Mesendoderm (in vitro differentiated cells): ENCODE measurements at regions not wholly inside any gene's neighbourhood (a gene's known extent, or its start where the extent isn't known, plus 50 kb on each side); places are given as distances from the start of the nearest gene placed in this dataset.

Source experiments
- DNase-seq: peaks from one replicate; pipeline ENCODE4 v3.0.0; 2013
- H2AK5ac ChIP-seq: 2 replicates; pipeline ENCODE4 v1.6.1; 2013; ENCODE audit warnings: low read length, inconsistent platforms
- H2BK120ac ChIP-seq: 2 replicates; pipeline ENCODE4 v1.6.1; 2013; ENCODE audit warnings: low read depth, mild to moderate bottlenecking, low read length, moderate library complexity, mixed read lengths
- H2BK15ac ChIP-seq: replicated peaks from 2 replicates; pipeline ENCODE4 v1.6.1; 2013; ENCODE audit warnings: low read depth, mild to moderate bottlenecking, moderate library complexity
- H2BK5ac ChIP-seq: 2 replicates; pipeline ENCODE4 v1.6.1; 2013; ENCODE audit warnings: low read length, inconsistent platforms
- H3K18ac ChIP-seq: 2 replicates; pipeline ENCODE4 v1.6.1; 2013; ENCODE audit warnings: mild to moderate bottlenecking, low read length, mixed read lengths
- H3K23ac ChIP-seq: one replicate; pipeline ENCODE4 v1.6.1; 2013; ENCODE audit warnings: low read length
- H3K27ac ChIP-seq: 2 replicates; pipeline ENCODE4 v1.5.1; 2013; ENCODE audit warnings: low read depth, mild to moderate bottlenecking, inconsistent platforms, low read length, moderate library complexity
- H3K27me3 ChIP-seq: 2 replicates; pipeline ENCODE4 v1.6.1; 2013; ENCODE audit warnings: low read length, control low read depth, mild to moderate bottlenecking, inconsistent platforms; ENCODE audit not compliant: insufficient read depth, poor library complexity
- H3K36me3 ChIP-seq: 2 replicates; pipeline ENCODE4 v1.6.1; 2013; ENCODE audit warnings: low read length, inconsistent platforms; ENCODE audit not compliant: control insufficient read depth, insufficient read depth
- H3K4ac ChIP-seq: one replicate; pipeline ENCODE4 v1.6.1; 2013; ENCODE audit warnings: low read depth, mild to moderate bottlenecking, low read length, moderate library complexity
- H3K4me1 ChIP-seq: 2 replicates; pipeline ENCODE4 v1.6.1; 2013; ENCODE audit warnings: low read depth, low read length, inconsistent platforms; ENCODE audit not compliant: control insufficient read depth
- H3K4me2 ChIP-seq: 2 replicates; pipeline ENCODE4 v1.6.1; 2013; ENCODE audit warnings: low read length
- H3K4me3 ChIP-seq: 2 replicates; pipeline ENCODE4 v1.5.1; 2013; ENCODE audit warnings: mild to moderate bottlenecking, low read length
- H3K56ac ChIP-seq: one replicate; pipeline ENCODE4 v1.6.1; 2013; ENCODE audit warnings: low read length
- H3K79me1 ChIP-seq: 2 replicates; pipeline ENCODE4 v1.6.1; 2013; ENCODE audit warnings: low read length, inconsistent platforms
- H3K79me2 ChIP-seq: 2 replicates; pipeline ENCODE4 v1.6.1; 2013; ENCODE audit warnings: mild to moderate bottlenecking, low read length; ENCODE audit not compliant: control insufficient read depth, insufficient read depth
- H3K9ac ChIP-seq: 2 replicates; pipeline ENCODE4 v1.6.1; 2013; ENCODE audit warnings: low read length, inconsistent platforms
- H4K5ac ChIP-seq: one replicate; pipeline ENCODE4 v1.6.1; 2013; ENCODE audit warnings: low read length
- H4K8ac ChIP-seq: one replicate; pipeline ENCODE4 v1.6.1; 2013; ENCODE audit warnings: low read depth, mild to moderate bottlenecking, control low read depth, low read length, moderate library complexity
- WGBS: extraction: QIAGEN DNeasy Blood & Tissue Kit; methylation state at CpG from one replicate; pipeline ENCODE4 v1.1.7; 2013; ENCODE audit warnings: low lambda C conversion rate, missing lambda C conversion rate; ENCODE audit not compliant: insufficient coverage; ENCODE audit errors: extremely low coverage; 5-methylcytosine and 5-hydroxymethylcytosine counted together

GRCh38 chr1:221066351-221067001, 187.2 kb downstream of the HLX start:
- no peak overlapping the region for H4K5ac ChIP-seq
- DNase-seq: no peak
- H2BK15ac ChIP-seq: no peak overlapping the region
- WGBS: no CpG with 5 or more reads among the region's 5 CpGs
- H2BK120ac ChIP-seq: no peak overlapping the region
- no peaks in the 10 kb centered on the region for H3K4me1 ChIP-seq
- no peaks in the 10 kb centered on the region for H3K79me1 ChIP-seq
- H3K4ac ChIP-seq: no peak overlapping the region
- no peak overlapping the region for H3K23ac ChIP-seq
- no peaks in the 10 kb centered on the region for H3K27me3 ChIP-seq
- no peak overlapping the region for H2AK5ac ChIP-seq
- no peak overlapping the region for H3K56ac ChIP-seq
- H3K18ac ChIP-seq: no peak overlapping the region
- no peak overlapping the region for H4K8ac ChIP-seq
- no peak overlapping the region for H3K27ac ChIP-seq
- H3K36me3 ChIP-seq: no peaks in the 10 kb centered on the region
- no peak overlapping the region for H2BK5ac ChIP-seq
- H3K9ac ChIP-seq: no peak overlapping the region
- no peak overlapping the region for H3K4me2 ChIP-seq
- H3K4me3 ChIP-seq: no peak overlapping the region
- no peaks in the 10 kb centered on the region for H3K79me2 ChIP-seq

- Histone ChIP-seq H4K5ac (no peak overlapping the region), H3K18ac (no peak overlapping the region), H3K4ac (no peak overlapping the region), H3K79me2 (no peaks in the 10 kb centered on the region), H3K4me2 (no peak overlapping the region), H2BK120ac (no peak overlapping the region), H3K27ac (no peak overlapping the region), H3K4me3 (no peak overlapping the region), H3K9ac (no peak overlapping the region), H3K56ac (no peak overlapping the region), H3K36me3 (no peaks in the 10 kb centered on the region), H3K4me1 (no peaks in the 10 kb centered on the region), H3K23ac (no peak overlapping the region), H3K79me1 (no peaks in the 10 kb centered on the region), H3K27me3 (no peaks in the 10 kb centered on the region), H4K8ac (no peak overlapping the region), H2BK5ac (no peak overlapping the region), H2AK5ac (no peak overlapping the region), H2BK15ac (no peak overlapping the region)
- WGBS: no CpG with 5 or more reads among the region's 2 CpGs
- DNase-seq: no peak
Observed at GRCh38 chr1:221067721-221068120, 188.5 kb downstream of the HLX start.

DNA sequence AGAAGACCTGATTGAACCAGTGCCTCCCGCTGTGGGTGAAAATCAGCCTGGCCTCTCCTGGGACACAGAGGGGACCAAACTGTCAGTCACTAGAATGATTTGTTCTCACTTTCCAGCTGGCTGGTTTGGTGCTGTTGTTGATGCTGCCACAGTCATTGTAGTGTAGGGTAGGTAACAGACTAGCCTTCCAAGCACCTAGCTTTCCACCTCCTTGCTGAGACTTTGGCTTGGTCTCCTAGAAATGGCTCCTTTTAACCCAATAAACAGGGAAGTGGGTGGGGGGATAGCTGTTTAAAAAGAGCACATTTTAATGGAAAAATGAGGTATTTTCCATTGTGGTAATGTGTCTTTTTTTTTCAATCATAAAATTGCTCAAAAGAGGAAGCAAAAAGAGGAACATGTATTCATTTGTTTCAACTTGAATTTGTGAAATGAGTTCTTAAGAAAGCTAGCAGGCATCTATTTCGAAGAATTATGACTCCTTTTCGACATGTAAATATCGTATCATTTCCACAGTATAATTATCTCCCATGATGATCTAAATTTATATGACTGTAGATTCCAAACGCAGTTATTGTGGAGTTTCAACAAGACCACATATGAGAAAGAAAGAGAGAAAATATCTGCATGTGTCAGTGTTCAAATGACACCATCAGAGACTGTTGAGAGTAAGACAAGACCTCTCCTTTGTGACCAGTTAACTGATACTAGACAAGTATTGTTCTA, 190.1 kb downstream of the HLX start:
- Histone ChIP-seq H3K27me3 (no peaks in the 10 kb centered on the region), H3K4me1 (no peaks in the 10 kb centered on the region), H4K5ac (no peak overlapping the region), H2BK15ac (no peak overlapping the region), H3K36me3 (no peaks in the 10 kb centered on the region), H3K4ac (no peak overlapping the region), H3K27ac (no peak overlapping the region), H4K8ac (no peak overlapping the region), H3K23ac (no peak overlapping the region), H3K56ac (no peak overlapping the region), H3K9ac (no peak overlapping the region), H3K79me1 (no peaks in the 10 kb centered on the region), H2BK120ac (no peak overlapping the region), H3K4me3 (no peak overlapping the region), H3K18ac (no peak overlapping the region), H2BK5ac (no peak overlapping the region), H3K4me2 (no peak overlapping the region), H2AK5ac (no peak overlapping the region), H3K79me2 (no peaks in the 10 kb centered on the region)
- no CpG with 5 or more reads among the region's 5 CpGs for WGBS
- DNase-seq: peak; percentile 15

DNA sequence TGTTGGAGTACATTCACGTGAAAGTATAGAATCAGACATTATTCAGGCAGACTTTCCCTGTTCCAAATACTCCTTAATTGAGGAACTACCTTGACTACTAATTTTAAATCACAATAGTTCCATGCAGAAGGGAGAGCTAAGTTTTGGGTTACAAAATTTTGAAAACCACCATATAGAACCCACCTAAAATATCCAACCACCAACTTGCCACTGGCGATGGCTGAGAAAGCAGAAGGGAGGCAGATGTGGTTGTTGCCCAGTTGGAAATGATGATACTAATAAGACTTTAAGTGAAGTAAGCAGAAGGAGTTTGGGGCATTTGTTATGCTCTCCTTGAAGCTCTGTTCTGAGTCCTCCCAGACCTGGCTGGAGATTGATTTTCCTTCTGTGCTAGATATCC, 190.7 kb downstream of the HLX start:
- H3K23ac ChIP-seq: no peak overlapping the region
- no CpG with 5 or more reads among the region's 2 CpGs for WGBS
- no peaks in the 10 kb centered on the region for H3K36me3 ChIP-seq
- H2AK5ac ChIP-seq: no peak overlapping the region
- H3K4me2 ChIP-seq: no peak overlapping the region
- H3K27ac ChIP-seq: no peak overlapping the region
- H2BK15ac ChIP-seq: no peak overlapping the region
- no peak overlapping the region for H3K4ac ChIP-seq
- H3K56ac ChIP-seq: no peak overlapping the region
- no peak overlapping the region for H3K18ac ChIP-seq
- no peaks in the 10 kb centered on the region for H3K79me1 ChIP-seq
- no peak overlapping the region for H2BK5ac ChIP-seq
- H2BK120ac ChIP-seq: no peak overlapping the region
- no peak overlapping the region for H4K8ac ChIP-seq
- H3K27me3 ChIP-seq: no peaks in the 10 kb centered on the region
- no peak for DNase-seq
- no peaks in the 10 kb centered on the region for H3K79me2 ChIP-seq
- H3K4me1 ChIP-seq: no peaks in the 10 kb centered on the region
- H4K5ac ChIP-seq: no peak overlapping the region
- H3K4me3 ChIP-seq: no peak overlapping the region
- H3K9ac ChIP-seq: no peak overlapping the region

DNA sequence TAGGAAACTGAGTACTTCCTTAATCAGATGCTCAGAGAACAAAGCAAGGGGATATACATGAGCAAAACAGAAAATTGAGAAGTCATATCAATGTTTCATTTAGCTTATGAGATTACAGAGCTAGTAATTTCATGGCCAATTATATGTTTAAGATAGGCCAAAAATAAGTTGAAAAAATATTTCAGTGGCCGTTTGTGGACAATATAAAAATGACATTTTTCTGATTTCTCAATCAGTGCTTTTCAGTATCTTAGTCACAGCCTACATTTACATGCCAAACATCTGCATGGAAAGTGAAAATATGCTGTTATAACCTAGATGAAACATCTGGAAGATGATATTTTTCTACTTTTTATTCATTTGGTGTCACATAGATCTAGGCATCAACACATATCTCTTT, 192.5 kb downstream of the HLX start:
- no peak overlapping the region for H3K18ac ChIP-seq
- no peak overlapping the region for H3K9ac ChIP-seq
- no peaks in the 10 kb centered on the region for H3K79me1 ChIP-seq
- no peak overlapping the region for H3K4me3 ChIP-seq
- H2BK15ac ChIP-seq: no peak overlapping the region
- DNase-seq: no peak
- H3K36me3 ChIP-seq: no peaks in the 10 kb centered on the region
- H3K4me2 ChIP-seq: no peak overlapping the region
- no peaks in the 10 kb centered on the region for H3K27me3 ChIP-seq
- H2BK5ac ChIP-seq: no peak overlapping the region
- H4K5ac ChIP-seq: no peak overlapping the region
- H4K8ac ChIP-seq: no peak overlapping the region
- no peak overlapping the region for H3K23ac ChIP-seq
- H3K79me2 ChIP-seq: no peaks in the 10 kb centered on the region
- H3K4me1 ChIP-seq: no peaks in the 10 kb centered on the region
- no peak overlapping the region for H3K56ac ChIP-seq
- no peak overlapping the region for H3K4ac ChIP-seq
- no peak overlapping the region for H2BK120ac ChIP-seq
- H2AK5ac ChIP-seq: no peak overlapping the region
- no CpG with 5 or more reads among the region's 1 CpG for WGBS
- H3K27ac ChIP-seq: no peak overlapping the region

- H2BK5ac ChIP-seq: no peak overlapping the region
- WGBS: no CpG with 5 or more reads among the region's 1 CpG
Observed at GRCh38 chr1:221072214-221072613, 193.0 kb downstream of the HLX start.

More at GRCh38 chr1:221072214-221072613, 193.0 kb downstream of the HLX start:
- no peaks in the 10 kb centered on the region for H3K79me2 ChIP-seq
- no peak overlapping the region for H3K23ac ChIP-seq
- no peaks in the 10 kb centered on the region for H3K36me3 ChIP-seq
- no peak overlapping the region for H4K8ac ChIP-seq
- no peak overlapping the region for H3K27ac ChIP-seq
- no peak overlapping the region for H3K4me3 ChIP-seq
- H3K9ac ChIP-seq: no peak overlapping the region
- no peak overlapping the region for H4K5ac ChIP-seq
- H3K79me1 ChIP-seq: no peaks in the 10 kb centered on the region
- no peak overlapping the region for H2BK120ac ChIP-seq
- no peak for DNase-seq
- no peak overlapping the region for H2AK5ac ChIP-seq
- H3K4me1 ChIP-seq: no peaks in the 10 kb centered on the region
- H2BK15ac ChIP-seq: no peak overlapping the region
- no peak overlapping the region for H3K4me2 ChIP-seq
- H3K4ac ChIP-seq: no peak overlapping the region
- H3K56ac ChIP-seq: no peak overlapping the region
- no peaks in the 10 kb centered on the region for H3K27me3 ChIP-seq
- no peak overlapping the region for H3K18ac ChIP-seq
